ENCODE measurements at regions not wholly inside any gene's neighbourhood (a gene's known extent, or its start where the extent isn't known, plus 50 kb on each side); places are given as distances from the start of the nearest gene placed in this dataset.

DNA sequence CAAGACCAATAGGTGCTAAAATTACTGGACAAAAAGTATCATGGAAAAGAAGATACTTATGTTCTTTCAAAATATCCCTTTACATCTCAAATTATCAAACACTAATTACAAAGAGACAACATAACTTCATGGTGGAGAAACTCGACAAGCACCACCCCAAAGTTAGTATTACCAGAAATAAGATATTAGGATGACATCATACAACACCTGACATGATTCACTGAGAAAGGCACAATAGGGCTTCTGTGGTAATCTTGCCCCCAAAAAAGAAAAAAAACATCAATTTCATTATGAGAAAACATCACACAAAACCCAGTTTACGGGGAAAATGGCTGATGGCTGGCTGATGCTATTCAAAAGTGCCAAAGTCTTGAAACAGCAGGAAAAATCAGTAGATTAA lies 1781.7 kb upstream of the PCDH10 start (continued):
- no peak for TF ChIP-seq BCL11B (tag by site-specific recombination; IDR thresholded peaks at IDR 0.05; ENCODE audit: low read depth)

DNA sequence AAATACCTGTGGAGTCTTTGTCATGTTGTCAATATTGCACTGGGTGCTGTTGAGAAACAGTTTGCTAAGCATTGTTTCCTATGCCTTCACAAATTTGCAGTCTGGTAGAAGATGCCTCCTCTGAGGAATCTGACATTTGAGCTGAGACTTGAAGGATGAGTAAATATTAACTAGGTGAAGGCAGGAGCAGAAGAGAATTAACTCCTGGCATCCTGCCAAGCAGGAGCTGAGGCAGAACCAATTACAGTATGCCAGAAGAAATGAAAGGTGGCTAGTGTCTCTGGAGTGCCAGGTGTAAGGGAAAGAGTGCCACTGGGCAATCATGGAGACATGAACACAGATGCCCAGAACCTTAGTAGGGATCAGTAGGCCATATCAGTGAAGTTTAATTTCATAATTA lies 1778.2 kb upstream of the PCDH10 start:
- no peaks in the 10 kb centered on the region for H3K36me3 ChIP-seq (ENCODE audit: control insufficient read depth in 2 of 2, insufficient read depth in 1 of 2, low read length in 2 of 2)
- H3K27ac ChIP-seq (ENCODE audit: extremely low read depth, low read depth, low read length): no peak overlapping the region
- no peak for TF ChIP-seq ZNF426 (tag by site-specific recombination; IDR thresholded peaks at IDR 0.05)
- TF ChIP-seq ZNF174 (tag by site-specific recombination; IDR thresholded peaks at IDR 0.05): no peak
- TF ChIP-seq MZF1 (tag by site-specific recombination; IDR thresholded peaks at IDR 0.05; ENCODE audit: borderline replicate concordance): no peak
- TF ChIP-seq ZNF37A (tag by site-specific recombination; IDR thresholded peaks at IDR 0.05): no peak
- TF ChIP-seq, protein P1, sequence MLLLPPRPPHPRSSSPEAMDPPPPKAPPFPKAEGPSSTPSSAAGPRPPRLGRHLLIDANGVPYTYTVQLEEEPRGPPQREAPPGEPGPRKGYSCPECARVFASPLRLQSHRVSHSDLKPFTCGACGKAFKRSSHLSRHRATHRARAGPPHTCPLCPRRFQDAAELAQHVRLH (tag by site-specific recombination; IDR thresholded peaks at IDR 0.05): no peak
- TF ChIP-seq, protein P2, sequence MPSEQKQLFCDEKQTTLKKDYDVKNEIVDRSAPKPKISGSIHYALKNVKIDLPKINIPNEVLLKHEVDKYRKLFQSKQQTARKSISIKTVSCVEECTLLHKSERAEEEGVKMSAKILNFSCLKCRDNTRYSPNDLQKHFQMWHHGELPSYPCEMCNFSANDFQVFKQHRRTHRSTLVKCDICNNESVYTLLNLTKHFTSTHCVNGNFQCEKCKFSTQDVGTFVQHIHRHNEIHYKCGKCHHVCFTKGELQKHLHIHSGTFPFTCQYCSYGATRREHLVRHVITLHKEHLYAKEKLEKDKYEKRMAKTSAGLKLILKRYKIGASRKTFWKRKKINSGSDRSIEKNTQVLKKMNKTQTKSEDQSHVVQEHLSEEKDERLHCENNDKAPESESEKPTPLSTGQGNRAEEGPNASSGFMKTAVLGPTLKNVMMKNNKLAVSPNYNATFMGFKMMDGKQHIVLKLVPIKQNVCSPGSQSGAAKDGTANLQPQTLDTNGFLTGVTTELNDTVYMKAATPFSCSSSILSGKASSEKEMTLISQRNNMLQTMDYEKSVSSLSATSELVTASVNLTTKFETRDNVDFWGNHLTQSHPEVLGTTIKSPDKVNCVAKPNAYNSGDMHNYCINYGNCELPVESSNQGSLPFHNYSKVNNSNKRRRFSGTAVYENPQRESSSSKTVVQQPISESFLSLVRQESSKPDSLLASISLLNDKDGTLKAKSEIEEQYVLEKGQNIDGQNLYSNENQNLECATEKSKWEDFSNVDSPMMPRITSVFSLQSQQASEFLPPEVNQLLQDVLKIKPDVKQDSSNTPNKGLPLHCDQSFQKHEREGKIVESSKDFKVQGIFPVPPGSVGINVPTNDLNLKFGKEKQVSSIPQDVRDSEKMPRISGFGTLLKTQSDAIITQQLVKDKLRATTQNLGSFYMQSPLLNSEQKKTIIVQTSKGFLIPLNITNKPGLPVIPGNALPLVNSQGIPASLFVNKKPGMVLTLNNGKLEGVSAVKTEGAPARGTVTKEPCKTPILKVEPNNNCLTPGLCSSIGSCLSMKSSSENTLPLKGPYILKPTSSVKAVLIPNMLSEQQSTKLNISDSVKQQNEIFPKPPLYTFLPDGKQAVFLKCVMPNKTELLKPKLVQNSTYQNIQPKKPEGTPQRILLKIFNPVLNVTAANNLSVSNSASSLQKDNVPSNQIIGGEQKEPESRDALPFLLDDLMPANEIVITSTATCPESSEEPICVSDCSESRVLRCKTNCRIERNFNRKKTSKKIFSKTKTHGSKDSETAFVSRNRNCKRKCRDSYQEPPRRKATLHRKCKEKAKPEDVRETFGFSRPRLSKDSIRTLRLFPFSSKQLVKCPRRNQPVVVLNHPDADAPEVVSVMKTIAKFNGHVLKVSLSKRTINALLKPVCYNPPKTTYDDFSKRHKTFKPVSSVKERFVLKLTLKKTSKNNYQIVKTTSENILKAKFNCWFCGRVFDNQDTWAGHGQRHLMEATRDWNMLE (tag by site-specific recombination; conservative IDR thresholded peaks at IDR 0.05; ENCODE audit: low read depth): no peak
- no peak for TF ChIP-seq ZNF600 (tag by site-specific recombination; IDR thresholded peaks at IDR 0.05)
- no peak for TF ChIP-seq ZNF621 (tag by site-specific recombination; IDR thresholded peaks at IDR 0.05)
- TF ChIP-seq ZNF112 (tag by site-specific recombination; IDR thresholded peaks at IDR 0.05): no peak
- TF ChIP-seq ZNF747 (tag by site-specific recombination; IDR thresholded peaks at IDR 0.05): no peak
- TF ChIP-seq, protein P3, sequence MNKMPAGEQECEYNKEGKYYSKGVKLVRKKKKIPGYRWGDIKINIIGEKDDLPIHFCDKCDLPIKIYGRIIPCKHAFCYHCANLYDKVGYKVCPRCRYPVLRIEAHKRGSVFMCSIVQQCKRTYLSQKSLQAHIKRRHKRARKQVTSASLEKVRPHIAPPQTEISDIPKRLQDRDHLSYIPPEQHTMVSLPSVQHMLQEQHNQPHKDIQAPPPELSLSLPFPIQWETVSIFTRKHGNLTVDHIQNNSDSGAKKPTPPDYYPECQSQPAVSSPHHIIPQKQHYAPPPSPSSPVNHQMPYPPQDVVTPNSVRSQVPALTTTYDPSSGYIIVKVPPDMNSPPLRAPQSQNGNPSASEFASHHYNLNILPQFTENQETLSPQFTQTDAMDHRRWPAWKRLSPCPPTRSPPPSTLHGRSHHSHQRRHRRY (tag by site-specific recombination; IDR thresholded peaks at IDR 0.05): no peak
- TF ChIP-seq WT1 (tag by site-specific recombination; IDR thresholded peaks at IDR 0.05): no peak
- TF ChIP-seq ZNF114 (tag by site-specific recombination; IDR thresholded peaks at IDR 0.05): no peak
- POLR2A ChIA-PET: no interaction called here
- CTCF ChIA-PET: no interaction called here
- no peaks in the 10 kb centered on the region for H3K9me3 ChIP-seq (ENCODE audit: control insufficient read depth, insufficient read depth, low read depth, low read length)
- H3K4me3 ChIP-seq (ENCODE audit: low read depth, low read length): no peak overlapping the region
- H3K4me1 ChIP-seq (ENCODE audit: control insufficient read depth, insufficient read depth, low read length): no peaks in the 10 kb centered on the region

DNA sequence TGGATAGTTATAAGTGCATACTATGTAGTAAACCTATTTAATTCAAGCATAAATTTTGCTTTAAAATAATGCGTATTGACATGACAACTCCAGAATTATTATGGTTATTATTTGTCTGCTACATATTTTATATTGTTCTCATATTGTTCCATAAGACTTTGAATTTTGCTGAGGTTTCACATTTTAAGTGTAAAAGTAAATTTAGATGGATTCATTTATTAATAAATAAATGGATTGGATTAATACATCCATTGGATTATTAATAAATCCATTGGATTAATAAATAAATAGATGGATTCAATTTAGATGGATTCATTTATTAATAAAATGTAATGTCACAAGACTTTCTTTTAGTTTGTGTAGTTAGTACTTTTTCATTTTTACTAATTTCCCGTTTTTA lies 1768.0 kb upstream of the PCDH10 start:
- ChIA-PET CTCF (no interaction called here), POLR2A (no interaction called here)
- no peak for TF ChIP-seq ZNF2 (tag by site-specific recombination; IDR thresholded peaks at IDR 0.05)
- TF ChIP-seq, protein P4, sequence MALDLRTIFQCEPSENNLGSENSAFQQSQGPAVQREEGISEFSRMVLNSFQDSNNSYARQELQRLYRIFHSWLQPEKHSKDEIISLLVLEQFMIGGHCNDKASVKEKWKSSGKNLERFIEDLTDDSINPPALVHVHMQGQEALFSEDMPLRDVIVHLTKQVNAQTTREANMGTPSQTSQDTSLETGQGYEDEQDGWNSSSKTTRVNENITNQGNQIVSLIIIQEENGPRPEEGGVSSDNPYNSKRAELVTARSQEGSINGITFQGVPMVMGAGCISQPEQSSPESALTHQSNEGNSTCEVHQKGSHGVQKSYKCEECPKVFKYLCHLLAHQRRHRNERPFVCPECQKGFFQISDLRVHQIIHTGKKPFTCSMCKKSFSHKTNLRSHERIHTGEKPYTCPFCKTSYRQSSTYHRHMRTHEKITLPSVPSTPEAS (tag by site-specific recombination; IDR thresholded peaks at IDR 0.05): no peak
- TF ChIP-seq, protein P5, sequence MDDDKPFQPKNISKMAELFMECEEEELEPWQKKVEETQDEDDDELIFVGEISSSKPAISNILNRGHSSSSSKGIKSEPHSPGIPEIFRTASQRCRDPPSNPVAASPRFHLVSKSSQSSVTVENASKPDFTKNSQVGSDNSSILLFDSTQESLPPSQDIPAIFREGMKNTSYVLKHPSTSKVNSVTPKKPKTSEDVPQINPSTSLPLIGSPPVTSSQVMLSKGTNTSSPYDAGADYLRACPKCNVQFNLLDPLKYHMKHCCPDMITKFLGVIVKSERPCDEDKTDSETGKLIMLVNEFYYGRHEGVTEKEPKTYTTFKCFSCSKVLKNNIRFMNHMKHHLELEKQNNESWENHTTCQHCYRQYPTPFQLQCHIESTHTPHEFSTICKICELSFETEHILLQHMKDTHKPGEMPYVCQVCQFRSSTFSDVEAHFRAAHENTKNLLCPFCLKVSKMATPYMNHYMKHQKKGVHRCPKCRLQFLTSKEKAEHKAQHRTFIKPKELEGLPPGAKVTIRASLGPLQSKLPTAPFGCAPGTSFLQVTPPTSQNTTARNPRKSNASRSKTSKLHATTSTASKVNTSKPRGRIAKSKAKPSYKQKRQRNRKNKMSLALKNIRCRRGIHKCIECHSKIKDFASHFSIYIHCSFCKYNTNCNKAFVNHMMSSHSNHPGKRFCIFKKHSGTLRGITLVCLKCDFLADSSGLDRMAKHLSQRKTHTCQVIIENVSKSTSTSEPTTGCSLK (tag by site-specific recombination; IDR thresholded peaks at IDR 0.05): no peak
- no peak for TF ChIP-seq RBAK (tag by site-specific recombination; IDR thresholded peaks at IDR 0.05)
- TF ChIP-seq, protein P6, sequence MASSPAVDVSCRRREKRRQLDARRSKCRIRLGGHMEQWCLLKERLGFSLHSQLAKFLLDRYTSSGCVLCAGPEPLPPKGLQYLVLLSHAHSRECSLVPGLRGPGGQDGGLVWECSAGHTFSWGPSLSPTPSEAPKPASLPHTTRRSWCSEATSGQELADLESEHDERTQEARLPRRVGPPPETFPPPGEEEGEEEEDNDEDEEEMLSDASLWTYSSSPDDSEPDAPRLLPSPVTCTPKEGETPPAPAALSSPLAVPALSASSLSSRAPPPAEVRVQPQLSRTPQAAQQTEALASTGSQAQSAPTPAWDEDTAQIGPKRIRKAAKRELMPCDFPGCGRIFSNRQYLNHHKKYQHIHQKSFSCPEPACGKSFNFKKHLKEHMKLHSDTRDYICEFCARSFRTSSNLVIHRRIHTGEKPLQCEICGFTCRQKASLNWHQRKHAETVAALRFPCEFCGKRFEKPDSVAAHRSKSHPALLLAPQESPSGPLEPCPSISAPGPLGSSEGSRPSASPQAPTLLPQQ (tag by site-specific recombination; IDR thresholded peaks at IDR 0.05): no peak
- no peak for TF ChIP-seq ZNF140 (tag by site-specific recombination; IDR thresholded peaks at IDR 0.05)
- Histone ChIP-seq H3K4me1 (ENCODE audit: control insufficient read depth, insufficient read depth, low read length) (no peaks in the 10 kb centered on the region), H3K9me3 (ENCODE audit: control insufficient read depth, insufficient read depth, low read depth, low read length) (no peaks in the 10 kb centered on the region), H3K27ac (ENCODE audit: extremely low read depth, low read depth, low read length) (no peak overlapping the region), H3K4me3 (ENCODE audit: low read depth, low read length) (no peak overlapping the region), H3K36me3 (ENCODE audit: control insufficient read depth in 2 of 2, insufficient read depth in 1 of 2, low read length in 2 of 2) (no peaks in the 10 kb centered on the region)

All from HEK293 (cell line).